HCT116 (cell line): ENCODE measurements at regions not wholly inside any gene's neighbourhood (a gene's known extent, or its start where the extent isn't known, plus 50 kb on each side); places are given as distances from the start of the nearest gene placed in this dataset.

Experiments
- ATAC-seq: fragments of 200-7000 bp; cut with Tn5 transposase; 2 replicates; pipeline ENCODE4 v1.9.1; 2020; ENCODE audit warnings: mild to moderate bottlenecking, moderate library complexity
- BruUV-seq: library from RNA; stranded (reverse); fragments of 400-500 nt; replicated peaks from 2 replicates; lab custom pipeline; 2021; lab: Mats Ljungman, UMichigan
- CTCF ChIA-PET: fragments of 300-600 bp; sonication (Branson Sonifier 250); formaldehyde crosslinking; loops from one replicate; lab custom pipeline; 2021; ENCODE audit warnings: antibody characterized with exemption; lab: Charles Lee
- POLR2A ChIA-PET: fragments of 300-600, 350-600 bp; sonication (Branson Sonifier 250); formaldehyde crosslinking; loops from one replicate; lab custom pipeline; 2021; ENCODE audit warnings: antibody characterized with exemption; lab: Charles Lee
- RAD21 ChIA-PET, 2 experiments: fragments of 300-600 bp; sonication (Branson Sonifier 250); formaldehyde crosslinking; loops; one replicate each; lab custom pipeline; 2023; ENCODE audit warnings: low total read pairs in 2 of 2; ENCODE audit not compliant: uncharacterized antibody in 2 of 2, unreplicated experiment in 2 of 2, low non-redundant PET in 1 of 2; lab: Charles Lee
- DNase-seq: peaks from one replicate; pipeline ENCODE4 v3.0.0-alpha.2; 2010; ENCODE audit warnings: low read depth, low spot score
- H2AFZ ChIP-seq: fragments of 200-600 bp; shearing (Covaris generic), sonication (generic); 2 replicates; pipeline ENCODE4 v1.6.1; 2017; ENCODE audit warnings: low read depth, mixed run types, mixed read lengths, antibody characterized with exemption, low read length; ENCODE audit not compliant: poor library complexity, severe bottlenecking
- H3K27ac ChIP-seq: 2 replicates; pipeline ENCODE4 v1.5.1; 2012; ENCODE audit warnings: low read depth, low read length
- H3K27me3 ChIP-seq: fragments of 200-600 bp; sonication (generic); 2 replicates; pipeline ENCODE4 v1.6.1; 2016; ENCODE audit warnings: mixed run types, low read length, mixed read lengths; ENCODE audit not compliant: insufficient read depth
- H3K36me3 ChIP-seq, 2 experiments: fragments of 200-500 bp in 1 of 2; fragments of 200-600 bp in 1 of 2; sonication (Bioruptor generic) in 1 of 2; sonication (generic) in 1 of 2; 2 replicates each; pipeline versions ENCODE4 v1.5.1 to v1.6.1; 2014 to 2016; ENCODE audit warnings: low read length in 2 of 2, inconsistent platforms in 1 of 2, mixed read lengths in 1 of 2, mixed run types in 1 of 2; ENCODE audit not compliant: insufficient read depth in 2 of 2, control insufficient read depth in 1 of 2
- H3K4me1 ChIP-seq, 2 experiments: fragments of 200-600 bp in 1 of 2; sonication (generic) in 1 of 2; 2 replicates each; pipeline versions ENCODE4 v1.5.1 to v1.6.1; 2012 to 2017; ENCODE audit warnings: low read length in 2 of 2, inconsistent platforms in 1 of 2, mild to moderate bottlenecking in 1 of 2, mixed read lengths in 1 of 2, mixed run types in 1 of 2, moderate library complexity in 1 of 2; ENCODE audit not compliant: insufficient read depth in 2 of 2, control insufficient read depth in 1 of 2
- H3K4me2 ChIP-seq: fragments of 200-600 bp; sonication (generic); 2 replicates; pipeline ENCODE4 v1.6.1; 2017; ENCODE audit warnings: mixed run types, low read length, mixed read lengths
- H3K4me3 ChIP-seq, 2 experiments: fragments of 200-600 bp in 1 of 2; sonication (generic) in 1 of 2; replicated peaks in 1 of 2; 2 replicates each; pipeline ENCODE4 v1.5.1; 2011 to 2016; ENCODE audit warnings: low read length in 2 of 2, control low read depth in 1 of 2, low read depth in 1 of 2, mild to moderate bottlenecking in 1 of 2, mixed read lengths in 1 of 2, mixed run types in 1 of 2
- H3K79me2 ChIP-seq: fragments of 200-600 bp; sonication (generic); 2 replicates; pipeline ENCODE4 v1.6.1; 2017; ENCODE audit warnings: mild to moderate bottlenecking, mixed run types, low read length, moderate library complexity, mixed read lengths; ENCODE audit not compliant: insufficient read depth
- H3K9ac ChIP-seq: fragments of 200-600 bp; sonication (generic); 2 replicates; pipeline ENCODE4 v1.6.1; 2016; ENCODE audit warnings: low read length, mixed read lengths
- H3K9me2 ChIP-seq: fragments of 200-600 bp; sonication (generic), shearing (Covaris generic); 2 replicates; pipeline ENCODE4 v1.6.1; 2017; ENCODE audit warnings: mixed run types, mild to moderate bottlenecking, moderate library complexity; ENCODE audit not compliant: insufficient read depth
- H3K9me3 ChIP-seq, 2 experiments: fragments of 200-500 bp in 1 of 2; fragments of 200-600 bp in 1 of 2; sonication (Bioruptor generic) in 1 of 2; sonication (generic) in 1 of 2; 2 replicates each; pipeline ENCODE4 v1.6.1; 2014 to 2017; ENCODE audit warnings: low read length in 2 of 2, mixed read lengths in 2 of 2, inconsistent platforms in 1 of 2, low read depth in 1 of 2, mild to moderate bottlenecking in 1 of 2, mixed run types in 1 of 2, moderate library complexity in 1 of 2; ENCODE audit not compliant: control insufficient read depth in 1 of 2, insufficient read depth in 1 of 2
- H4K20me1 ChIP-seq: fragments of 200-600 bp; sonication (generic), shearing (Covaris generic); 2 replicates; pipeline ENCODE4 v1.6.1; 2017; ENCODE audit warnings: mixed run types, mild to moderate bottlenecking, moderate library complexity; ENCODE audit not compliant: insufficient read depth
- CBX3 ChIP-seq: IDR thresholded peaks from 2 replicates; pipeline ENCODE4 v1.6.1; 2012; ENCODE audit warnings: low read depth
- CEBPB ChIP-seq: IDR thresholded peaks from 2 replicates; pipeline ENCODE4 v1.6.1; 2012; ENCODE audit warnings: low read depth
- CTCF ChIP-seq, 3 experiments: fragments of 200-600 bp in 1 of 3; sonication (generic) in 1 of 3; IDR thresholded peaks in 2 of 3; conservative IDR thresholded peaks in 1 of 3; 2 replicates each; pipeline ENCODE4 v1.5.1; 2012 to 2017; ENCODE audit warnings: low read depth in 2 of 3, low read length in 2 of 3, antibody characterized with exemption in 1 of 3, borderline replicate concordance in 1 of 3, control low read depth in 1 of 3, mild to moderate bottlenecking in 1 of 3, mixed read lengths in 1 of 3, mixed run types in 1 of 3, moderate library complexity in 1 of 3; ENCODE audit not compliant: insufficient read depth in 1 of 3
- ELF1 ChIP-seq: IDR thresholded peaks from 2 replicates; pipeline ENCODE4 v1.6.1; 2012; ENCODE audit warnings: low read depth, borderline replicate concordance
- EZH2phosphoT487 ChIP-seq: fragments of 200-600 bp; IDR thresholded peaks from 2 replicates; pipeline ENCODE4 v1.6.1; 2018; ENCODE audit warnings: antibody characterized with exemption, borderline replicate concordance
- JUND ChIP-seq: IDR thresholded peaks from 2 replicates; pipeline ENCODE4 v1.6.1; 2012
- POLR2A ChIP-seq: IDR thresholded peaks from 2 replicates; pipeline ENCODE4 v1.7.0; 2011; ENCODE audit warnings: borderline replicate concordance; ENCODE audit not compliant: insufficient read depth, insufficient read length; ENCODE audit errors: extremely low read depth
- POLR2AphosphoS5 ChIP-seq: IDR thresholded peaks from 2 replicates; pipeline ENCODE4 v1.6.1; 2011; ENCODE audit warnings: mild to moderate bottlenecking, low read depth, low read length, moderate library complexity
- RAD21 ChIP-seq: IDR thresholded peaks from 2 replicates; pipeline ENCODE4 v1.6.1; 2012; ENCODE audit warnings: low read depth, mild to moderate bottlenecking
- SIN3A ChIP-seq: IDR thresholded peaks from 2 replicates; pipeline ENCODE4 v1.6.1; 2012; ENCODE audit warnings: low read depth
- SP1 ChIP-seq: IDR thresholded peaks from 2 replicates; pipeline ENCODE4 v1.6.1; 2012; ENCODE audit warnings: low read depth
- YY1 ChIP-seq: IDR thresholded peaks from 2 replicates; pipeline ENCODE4 v1.6.1; 2011; ENCODE audit warnings: low read length, low read depth, moderate library complexity, mild to moderate bottlenecking; ENCODE audit not compliant: insufficient replicate concordance; ENCODE audit errors: extremely low read depth
- ZBTB33 ChIP-seq: IDR thresholded peaks from 2 replicates; pipeline ENCODE4 v1.6.1; 2011; ENCODE audit warnings: mild to moderate bottlenecking, low read length, moderate library complexity; ENCODE audit not compliant: insufficient replicate concordance; ENCODE audit errors: extremely low read depth
- ZFX ChIP-seq: fragments of 450-650 bp; IDR thresholded peaks from 2 replicates; pipeline ENCODE4 v1.6.1; 2017
- intact Hi-C: fragments of 100-400 bp; cut with micrococcal nuclease; formaldehyde crosslinking; loops from 2 replicates; pipeline ENCODE4 v1.10.0; 2022
- TF ChIP-seq, protein P1 (sequence below): IDR thresholded peaks from 2 replicates; pipeline ENCODE4 v1.6.1; 2012
- TF ChIP-seq, protein P2 (sequence below): IDR thresholded peaks from 2 replicates; pipeline ENCODE4 v1.6.1; 2012

- no TSS peak for BruUV-seq
- ATAC-seq (no peak), DNase-seq (no peak)
- H3K79me2 ChIP-seq, result no peaks in the 10 kb centered on the region
- no peak overlapping the region for H3K27ac ChIP-seq
- H3K4me3 ChIP-seq, result no peak overlapping the region
- RAD21 ChIA-PET, result no interaction called here
- H3K27me3 ChIP-seq, result no peaks in the 10 kb centered on the region
- CTCF ChIA-PET, result no interaction called here
- H2AFZ ChIP-seq, result no peak overlapping the region
- no peak overlapping the region for H3K4me2 ChIP-seq
- H4K20me1 ChIP-seq, result no peaks in the 10 kb centered on the region
- intact Hi-C loops, result no loop called here
- H3K9me3 ChIP-seq, result peaks cover 24 to 28% of the 10 kb centered on the region in 2 experiments; a peak in 2 of 4 replicates
- POLR2A ChIA-PET, result no interaction called here
- no peak overlapping the region for H3K9ac ChIP-seq
- H3K4me1 ChIP-seq, result no peaks in the 10 kb centered on the region
- no peaks in the 10 kb centered on the region for H3K9me2 ChIP-seq
- no peaks in the 10 kb centered on the region for H3K36me3 ChIP-seq
- TF ChIP-seq, protein P1, sequence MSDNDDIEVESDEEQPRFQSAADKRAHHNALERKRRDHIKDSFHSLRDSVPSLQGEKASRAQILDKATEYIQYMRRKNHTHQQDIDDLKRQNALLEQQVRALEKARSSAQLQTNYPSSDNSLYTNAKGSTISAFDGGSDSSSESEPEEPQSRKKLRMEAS, result no peak
- TF ChIP-seq POLR2A (no peak), CTCF (IDR thresholded peaks at IDR 0.05 in 2 of 3, conservative IDR thresholded peaks at IDR 0.05 in 1 of 3; ENCODE audit: borderline replicate concordance in 1 of 3, insufficient read depth in 1 of 3, low read depth in 2 of 3, low read length in 2 of 3) (no peak), SP1 (no peak), YY1 (no peak), RAD21 (no peak), EZH2phosphoT487 (no peak), JUND (no peak), ZBTB33 (no peak), CBX3 (no peak), ZFX (no peak), POLR2AphosphoS5 (no peak), CEBPB (no peak), SIN3A (no peak), ELF1 (no peak)
- TF ChIP-seq, protein P2, sequence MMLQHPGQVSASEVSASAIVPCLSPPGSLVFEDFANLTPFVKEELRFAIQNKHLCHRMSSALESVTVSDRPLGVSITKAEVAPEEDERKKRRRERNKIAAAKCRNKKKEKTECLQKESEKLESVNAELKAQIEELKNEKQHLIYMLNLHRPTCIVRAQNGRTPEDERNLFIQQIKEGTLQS, result no peak
Measured at GRCh38 chr16:64092271-64092670, 1029.6 kb downstream of the CDH11 start.
